ENCODE measurements at regions not wholly inside any gene's neighbourhood (a gene's known extent, or its start where the extent isn't known, plus 50 kb on each side); places are given as distances from the start of the nearest gene placed in this dataset.

DNA sequence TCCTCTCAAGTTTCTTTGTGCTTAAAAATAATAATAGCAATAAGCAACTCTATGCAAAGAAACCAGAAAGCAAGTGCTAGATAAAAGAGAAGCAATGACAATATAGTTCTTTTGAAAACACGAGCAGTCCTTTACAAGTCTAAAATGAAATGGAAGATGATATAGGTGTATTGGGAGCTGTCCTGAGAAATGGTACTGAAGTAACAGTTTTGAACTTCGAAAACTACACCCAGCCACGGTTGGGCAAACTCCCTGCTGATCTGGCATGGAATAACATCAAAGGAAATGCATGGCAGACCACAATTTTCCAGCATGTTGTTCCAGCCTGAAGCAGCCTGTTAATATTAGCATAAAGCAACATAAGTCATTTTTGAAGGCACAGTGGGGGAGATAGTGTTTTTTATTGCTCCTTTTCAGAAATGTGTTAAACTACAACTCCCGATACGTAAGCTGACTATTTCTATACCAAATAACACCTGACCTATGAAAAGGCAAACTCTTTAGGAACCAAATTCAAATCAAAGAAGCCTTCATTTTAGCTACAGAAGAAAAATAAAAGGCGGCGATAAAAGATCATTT is 596.1 kb upstream of the KLHL29 start:
- TF ChIP-seq YY1 (IDR thresholded peaks at IDR 0.05; ENCODE audit: insufficient read depth, insufficient read length), result no peak
- TF ChIP-seq ZNF274 (IDR thresholded peaks at IDR 0.05; ENCODE audit: low read depth, low read length), result no peak
